HG03558 (cell line): ENCODE measurements at regions not wholly inside any gene's neighbourhood (a gene's known extent, or its start where the extent isn't known, plus 50 kb on each side); places are given as distances from the start of the nearest gene placed in this dataset.
"Not testable (repeated sequence)": the region's sequence is repeated elsewhere in the genome, so short reads cannot be mapped to it uniquely, and the experiment has no call there.

Source experiments
- ATAC-seq: cut with Tn5 transposase; IDR thresholded peaks from one replicate; pipeline ENCODE4 v1.9.1; 2021; ENCODE audit warnings: moderate number of reproducible peaks; ENCODE audit not compliant: unreplicated experiment; ENCODE audit errors: extremely low read depth

- ATAC-seq = no peak
Observed at GRCh38 chr13:108083056-108083455, 132.3 kb downstream of the LIG4 start.

- no peak for ATAC-seq
Observed at GRCh38 chr13:108082481-108082880, 132.9 kb downstream of the LIG4 start.

- ATAC-seq = no peak
Observed at GRCh38 chr13:108077284-108077683, 138.1 kb downstream of the LIG4 start.

- ATAC-seq = not testable (repeated sequence)
Observed at GRCh38 chr13:108074429-108074828, 140.9 kb downstream of the LIG4 start.

GRCh38 chr13:108070925-108071324 is 144.4 kb downstream of the LIG4 start:
- no peak for ATAC-seq

- no peak for ATAC-seq
Observed at GRCh38 chr13:108070491-108070890, 144.8 kb downstream of the LIG4 start.

GRCh38 chr13:108069521-108070210 is 145.7 kb downstream of the LIG4 start:
- no peak for ATAC-seq

- not testable (repeated sequence) for ATAC-seq
Observed at GRCh38 chr13:108064372-108064771, 151.0 kb downstream of the LIG4 start.

- ATAC-seq = no peak
Observed at GRCh38 chr13:108060111-108060510, 155.2 kb downstream of the LIG4 start.

GRCh38 chr13:108056278-108056677 is 159.1 kb downstream of the LIG4 start:
- ATAC-seq = no peak

GRCh38 chr13:108049211-108049610 is 166.1 kb downstream of the LIG4 start:
- no peak for ATAC-seq

GRCh38 chr13:108044954-108045353 is 170.4 kb downstream of the LIG4 start:
- no peak for ATAC-seq

GRCh38 chr13:108042866-108043265 is 172.5 kb downstream of the LIG4 start:
- ATAC-seq = not testable (repeated sequence)

- ATAC-seq = no peak
Observed at GRCh38 chr13:108037348-108037747, 178.0 kb downstream of the LIG4 start.

GRCh38 chr13:108036411-108036932 is 178.9 kb downstream of the LIG4 start:
- no peak for ATAC-seq

- ATAC-seq = no peak
Observed at GRCh38 chr13:108034909-108035410, 180.4 kb downstream of the LIG4 start.

- ATAC-seq = no peak
Observed at GRCh38 chr13:108033800-108034707, 181.3 kb downstream of the LIG4 start.

GRCh38 chr13:108031865-108032264 is 183.5 kb downstream of the LIG4 start:
- no peak for ATAC-seq

GRCh38 chr13:108030769-108031168 is 184.6 kb downstream of the LIG4 start:
- no peak for ATAC-seq

- ATAC-seq = no peak
Observed at GRCh38 chr13:108026680-108027410, 188.5 kb downstream of the LIG4 start.
